Esophagus (tissue), 2 donors: ENCODE measurements at regions not wholly inside any gene's neighbourhood (a gene's known extent, or its start where the extent isn't known, plus 50 kb on each side); places are given as distances from the start of the nearest gene placed in this dataset.
"Not testable (repeated sequence)": the region's sequence is repeated elsewhere in the genome, so short reads cannot be mapped to it uniquely, and the experiment has no call there.

ENCODE experiments used
- H3K27ac ChIP-seq, 2 donors: one replicate each; pipeline ENCODE4 v1.5.1; 2013; ENCODE audit warnings: low read depth in 2 of 2, mild to moderate bottlenecking in 2 of 2, inconsistent platforms in 1 of 2, low read length in 1 of 2, moderate library complexity in 1 of 2
- H3K27me3 ChIP-seq, 2 donors: one replicate each; pipeline ENCODE4 v1.6.1; 2013; ENCODE audit warnings: low read length in 2 of 2, control low read depth in 1 of 2, mild to moderate bottlenecking in 1 of 2; ENCODE audit not compliant: insufficient read depth in 2 of 2, control insufficient read depth in 1 of 2
- H3K36me3 ChIP-seq, 2 donors: one replicate each; pipeline ENCODE4 v1.6.1; 2013; ENCODE audit warnings: low read length in 1 of 2; ENCODE audit not compliant: control insufficient read depth in 2 of 2, insufficient read depth in 2 of 2
- H3K4me1 ChIP-seq, 2 donors: one replicate each; pipeline ENCODE4 v1.6.1; 2013; ENCODE audit warnings: low read length in 1 of 2; ENCODE audit not compliant: control insufficient read depth in 2 of 2, insufficient read depth in 2 of 2
- H3K4me3 ChIP-seq, 2 donors: one replicate each; pipeline ENCODE4 v1.5.1; 2013; ENCODE audit warnings: low read length in 2 of 2, mild to moderate bottlenecking in 2 of 2, low read depth in 1 of 2, moderate library complexity in 1 of 2
- H3K9me3 ChIP-seq, 2 donors: one replicate each; pipeline ENCODE4 v1.6.1; 2013; ENCODE audit warnings: mild to moderate bottlenecking in 2 of 2, low read depth in 1 of 2, low read length in 1 of 2, moderate library complexity in 1 of 2; ENCODE audit not compliant: control insufficient read depth in 2 of 2, insufficient read depth in 1 of 2
- WGBS, 2 donors: extraction: QIAGEN DNeasy Blood & Tissue Kit; methylation state at CpG; one replicate each; pipeline ENCODE4 v1.1.7; 2013; 5-methylcytosine and 5-hydroxymethylcytosine counted together
- donor health status: healthy with polysubstance abuse.
- donor health status: Bipolar disorder and iron deficiency.

DNA sequence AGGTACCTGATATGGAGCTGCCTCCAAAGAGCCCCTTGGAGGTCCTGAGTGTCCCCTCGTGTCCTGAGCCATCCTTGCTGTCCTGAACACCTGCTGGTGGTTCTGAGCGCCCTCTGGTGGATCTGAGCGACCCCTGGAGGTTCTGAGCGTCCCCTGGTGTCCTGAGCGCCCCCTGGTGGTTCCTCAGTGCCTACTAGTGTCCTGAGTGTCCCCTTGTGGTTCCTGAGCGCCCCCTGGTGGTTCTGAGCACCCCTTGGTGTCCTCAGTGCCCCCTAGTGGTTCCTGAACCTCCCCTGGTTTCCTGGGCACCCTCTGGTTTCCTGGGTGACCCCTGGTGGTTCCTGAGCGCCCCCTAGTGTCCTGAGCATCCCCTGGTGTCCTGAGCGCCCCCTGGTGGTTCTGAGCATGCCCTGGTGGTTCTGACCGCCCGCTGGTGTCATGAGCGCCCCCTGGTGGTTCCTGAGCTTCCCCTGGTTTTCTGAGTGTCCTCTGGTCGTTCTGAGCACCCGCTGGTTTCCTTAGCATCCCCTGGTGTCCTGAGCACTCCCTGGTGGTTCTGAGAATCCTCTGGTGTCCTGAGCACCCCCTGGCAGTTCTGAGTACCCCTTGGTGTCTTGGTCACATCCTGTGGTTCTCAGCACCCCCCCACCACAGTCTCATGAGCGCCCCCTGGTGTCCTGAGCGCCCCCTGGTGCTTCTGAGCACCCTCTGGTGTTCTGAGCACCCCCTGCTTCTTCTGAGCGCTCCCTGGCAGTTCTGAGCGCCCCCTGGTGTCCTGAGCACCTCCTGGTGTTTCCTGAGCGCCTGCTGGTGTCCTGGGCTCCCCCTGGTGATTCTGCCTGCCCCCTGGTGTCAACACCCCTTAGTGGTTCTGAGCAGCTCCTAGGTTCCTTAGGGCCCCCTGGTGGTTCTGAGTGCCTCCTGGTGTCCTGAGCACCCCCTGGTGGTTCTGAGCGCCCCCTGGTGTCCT, 93.0 kb downstream of the OR4M2 start:
- not testable (repeated sequence) for H3K36me3 ChIP-seq, H3K27me3 ChIP-seq, H3K4me1 ChIP-seq, H3K9me3 ChIP-seq, H3K4me3 ChIP-seq, H3K27ac ChIP-seq
- no CpG with 5 or more reads among the region's 19 CpGs for WGBS, 2 donors

DNA sequence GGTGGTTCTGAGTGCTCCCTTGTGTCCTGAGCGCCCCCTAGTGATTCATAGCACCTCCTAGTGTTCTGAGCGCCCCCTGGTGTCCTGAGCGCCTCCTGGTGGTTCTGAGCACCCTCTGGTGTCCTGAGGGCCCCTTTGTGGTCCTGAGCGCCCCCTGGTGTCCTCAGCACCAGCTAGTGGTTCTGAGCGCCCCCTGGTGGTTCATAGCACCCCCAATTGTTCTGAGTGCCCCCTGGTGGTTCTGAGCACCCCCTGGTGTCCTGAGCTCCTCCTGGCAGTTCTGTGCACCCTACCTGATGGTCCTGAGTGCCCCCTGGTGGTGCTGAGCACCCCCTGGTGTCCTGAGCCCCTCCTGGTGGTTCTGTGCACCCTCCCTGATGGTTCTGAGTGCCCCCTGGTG, 93.8 kb downstream of the OR4M2 start:
- H3K27me3 ChIP-seq, H3K36me3 ChIP-seq, H3K9me3 ChIP-seq, H3K27ac ChIP-seq, H3K4me1 ChIP-seq, H3K4me3 ChIP-seq: not testable (repeated sequence)
- no CpG with 5 or more reads among the region's 5 CpGs for WGBS, 2 donors

DNA sequence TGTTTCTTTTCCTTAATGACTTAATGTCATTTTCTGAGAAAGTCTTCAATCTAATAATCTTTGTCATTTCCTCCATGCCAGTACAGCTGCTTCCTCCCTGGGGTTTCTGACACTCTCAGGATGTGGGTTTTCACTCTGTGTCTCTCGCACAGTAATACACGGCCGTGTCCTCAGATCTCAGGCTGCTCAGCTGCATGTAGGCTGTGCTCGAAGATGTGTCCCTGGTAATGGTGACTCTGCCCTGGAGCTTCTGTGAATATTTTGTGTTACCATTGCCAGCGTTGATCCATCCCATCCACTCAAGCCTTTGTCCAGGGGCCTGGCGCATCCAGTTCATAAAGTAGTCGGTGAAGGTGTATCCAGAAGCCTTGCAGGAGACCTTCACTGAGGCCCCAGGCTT, 97.6 kb downstream of the OR4M2 start:
- no CpG with 5 or more reads among the region's 7 CpGs for WGBS, 2 donors
- H3K9me3 ChIP-seq, H3K4me1 ChIP-seq, H3K27me3 ChIP-seq, H3K36me3 ChIP-seq, H3K27ac ChIP-seq, H3K4me3 ChIP-seq: not testable (repeated sequence)

- WGBS, 2 donors = no CpG with 5 or more reads among the region's 1 CpG
- H3K27ac ChIP-seq = not testable (repeated sequence)
Measured at GRCh38 chr15:22178438-22178837, 98.1 kb downstream of the OR4M2 start.

DNA sequence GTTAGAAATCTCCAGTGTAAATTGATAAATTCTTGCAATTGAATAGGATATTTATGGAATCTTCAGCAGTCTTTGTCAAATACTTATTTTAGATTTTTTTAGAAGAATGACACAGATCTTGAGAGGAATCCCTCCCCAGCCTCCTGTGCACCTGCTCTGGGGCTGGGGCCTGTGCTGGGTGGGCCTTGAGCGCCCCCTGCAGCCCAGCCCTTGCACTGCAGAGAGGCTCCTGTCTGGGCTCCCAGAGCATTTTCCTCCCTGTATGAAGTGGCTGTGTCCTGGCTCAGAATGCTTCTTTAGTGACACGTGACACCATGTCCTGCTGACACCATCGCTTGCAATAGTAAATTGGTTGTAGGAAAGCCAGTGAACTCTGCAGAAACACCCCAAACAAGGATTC, 98.7 kb downstream of the OR4M2 start:
- WGBS, 2 donors = no CpG with 5 or more reads among the region's 3 CpGs
- not testable (repeated sequence) for H3K4me1 ChIP-seq, H3K27me3 ChIP-seq, H3K4me3 ChIP-seq, H3K27ac ChIP-seq, H3K9me3 ChIP-seq, H3K36me3 ChIP-seq

More at GRCh38 chr15:22178438-22178837, 98.1 kb downstream of the OR4M2 start:
- not testable (repeated sequence) for H3K27me3 ChIP-seq, H3K4me1 ChIP-seq, H3K4me3 ChIP-seq, H3K9me3 ChIP-seq, H3K36me3 ChIP-seq

DNA sequence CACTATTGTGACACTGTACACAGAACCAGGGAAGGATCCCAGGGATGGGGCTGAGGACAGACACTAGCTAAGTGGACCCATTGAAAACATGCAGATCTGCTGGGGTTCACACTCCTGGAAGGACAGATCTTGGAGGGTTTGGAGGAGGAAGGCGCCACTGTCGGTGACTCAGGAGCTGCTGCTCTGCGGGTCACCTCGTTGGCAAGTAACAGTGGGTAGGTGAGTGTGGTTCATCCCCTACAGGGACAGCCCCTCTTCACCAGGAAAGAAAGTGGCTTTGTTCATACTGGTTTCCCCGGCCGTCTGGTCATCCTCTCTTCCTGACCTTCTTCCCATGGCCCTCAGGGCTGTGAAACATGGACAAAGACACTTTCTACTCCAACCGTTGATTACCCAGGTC, 100.3 kb downstream of the OR4M2 start:
- H3K36me3 ChIP-seq, H3K27me3 ChIP-seq, H3K27ac ChIP-seq, H3K4me1 ChIP-seq, H3K9me3 ChIP-seq, H3K4me3 ChIP-seq: not testable (repeated sequence)
- no CpG with 5 or more reads among the region's 7 CpGs for WGBS, 2 donors

GRCh38 chr15:22184678-22185077, 104.4 kb downstream of the OR4M2 start:
- H3K36me3 ChIP-seq, H3K27ac ChIP-seq, H3K27me3 ChIP-seq, H3K4me1 ChIP-seq, H3K9me3 ChIP-seq, H3K4me3 ChIP-seq: not testable (repeated sequence)
- WGBS, 2 donors = no CpG with 5 or more reads among the region's 15 CpGs

DNA sequence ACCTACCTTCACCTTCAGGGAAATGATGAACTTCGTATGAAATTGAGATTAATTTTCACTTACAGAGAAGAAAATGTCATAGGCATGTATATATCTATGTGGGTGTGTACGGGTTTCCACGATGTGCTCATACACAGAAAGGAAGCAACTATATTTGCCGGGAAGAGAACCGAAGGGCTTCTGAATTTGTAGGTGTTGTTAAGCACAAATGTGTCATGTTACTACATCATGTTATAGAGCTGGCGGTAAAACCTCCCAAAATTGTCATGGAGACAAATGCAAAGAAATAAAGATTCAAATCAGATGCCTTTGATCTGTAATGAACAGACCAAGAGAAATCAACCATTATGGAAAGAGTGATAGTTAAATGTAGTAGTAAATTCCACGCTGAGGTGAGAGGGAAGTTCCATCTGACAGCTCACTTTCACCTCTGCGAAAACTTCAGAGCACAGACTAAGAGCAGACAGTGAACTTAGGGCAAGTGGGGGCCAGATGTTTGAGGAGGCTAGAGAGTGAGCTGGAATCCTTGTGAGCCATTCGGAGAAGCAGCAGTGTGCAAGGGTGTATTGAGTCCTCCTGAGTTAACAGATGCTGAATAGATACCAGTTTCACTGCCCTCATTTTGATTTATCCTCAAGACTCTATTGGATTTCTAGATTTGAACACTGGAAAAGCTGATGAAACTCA, 106.7 kb downstream of the OR4M2 start:
- not testable (repeated sequence) for H3K27ac ChIP-seq, H3K36me3 ChIP-seq
- WGBS, 2 donors = no CpG with 5 or more reads among the region's 9 CpGs

GRCh38 chr15:22191818-22192217, 111.5 kb downstream of the OR4M2 start:
- not testable (repeated sequence) for H3K27ac ChIP-seq, H3K36me3 ChIP-seq, H3K27me3 ChIP-seq, H3K4me1 ChIP-seq, H3K4me3 ChIP-seq, H3K9me3 ChIP-seq
- WGBS, 2 donors = 100% methylated on average over 1 of the region's 3 CpGs; no CpG with 5 or more reads in 1 of the 2 donors

More for the DNA sequence above, 106.7 kb downstream of the OR4M2 start:
- not testable (repeated sequence) for H3K9me3 ChIP-seq, H3K27me3 ChIP-seq, H3K4me3 ChIP-seq, H3K4me1 ChIP-seq
